ENCODE measurements at regions not wholly inside any gene's neighbourhood (a gene's known extent, or its start where the extent isn't known, plus 50 kb on each side); places are given as distances from the start of the nearest gene placed in this dataset.
"Not testable (repeated sequence)": the region's sequence is repeated elsewhere in the genome, so short reads cannot be mapped to it uniquely, and the experiment has no call there.

GRCh38 chr16:59113004-59113670 lies 379.0 kb upstream of the GOT2 start:
- DNase-seq (ENCODE audit: extremely low read depth, insufficient read length) = no peak
- no peak for TF ChIP-seq CTCF (IDR thresholded peaks at IDR 0.05; ENCODE audit: insufficient read depth, low read length, poor library complexity, severe bottlenecking)
- no peaks in the 10 kb centered on the region for H3K36me3 ChIP-seq (ENCODE audit: control insufficient read depth, insufficient read depth, low read length)
- H3K27me3 ChIP-seq (replicated peaks; ENCODE audit: control insufficient read depth, insufficient read depth, low read length) = no peaks in the 10 kb centered on the region
- no peak overlapping the region for H3K4me3 ChIP-seq (replicated peaks; ENCODE audit: low read depth, low read length)

DNA sequence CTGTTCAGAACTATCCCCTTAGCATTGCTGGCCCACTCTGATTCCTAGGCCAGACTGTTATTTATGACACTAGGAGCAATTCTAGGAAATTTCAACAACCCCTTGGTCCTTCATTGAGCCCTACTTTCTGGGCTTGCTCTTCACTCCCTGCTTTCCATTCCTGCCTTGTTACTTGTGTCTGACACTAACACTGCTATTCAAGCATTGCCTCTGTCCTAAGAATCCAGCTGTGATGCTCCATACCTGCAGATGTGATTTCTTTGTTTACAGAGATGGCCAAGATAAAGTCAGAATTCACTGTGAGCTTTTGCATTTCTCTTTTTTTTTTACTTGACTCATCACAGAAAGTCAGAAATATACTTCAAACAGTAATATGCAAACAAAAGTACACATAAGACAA lies 377.2 kb upstream of the GOT2 start:
- no peaks in the 10 kb centered on the region for H3K36me3 ChIP-seq (ENCODE audit: control insufficient read depth, insufficient read depth, low read length)
- no peak for DNase-seq (ENCODE audit: extremely low read depth, insufficient read length)
- H3K27me3 ChIP-seq (replicated peaks; ENCODE audit: control insufficient read depth, insufficient read depth, low read length) = no peaks in the 10 kb centered on the region
- TF ChIP-seq CTCF (IDR thresholded peaks at IDR 0.05; ENCODE audit: insufficient read depth, low read length, poor library complexity, severe bottlenecking) = no peak
- H3K4me3 ChIP-seq (replicated peaks; ENCODE audit: low read depth, low read length) = no peak overlapping the region

GRCh38 chr16:59108374-59108773 lies 374.3 kb upstream of the GOT2 start:
- DNase-seq (ENCODE audit: extremely low read depth, insufficient read length) = no peak
- no peaks in the 10 kb centered on the region for H3K36me3 ChIP-seq (ENCODE audit: control insufficient read depth, insufficient read depth, low read length)
- no peak for TF ChIP-seq CTCF (IDR thresholded peaks at IDR 0.05; ENCODE audit: insufficient read depth, low read length, poor library complexity, severe bottlenecking)
- H3K27me3 ChIP-seq (replicated peaks; ENCODE audit: control insufficient read depth, insufficient read depth, low read length) = no peaks in the 10 kb centered on the region
- no peak overlapping the region for H3K4me3 ChIP-seq (replicated peaks; ENCODE audit: low read depth, low read length)

- not testable (repeated sequence) for H3K27me3 ChIP-seq (replicated peaks; ENCODE audit: control insufficient read depth, insufficient read depth, low read length); H3K36me3 ChIP-seq (ENCODE audit: control insufficient read depth, insufficient read depth, low read length); DNase-seq (ENCODE audit: extremely low read depth, insufficient read length); H3K4me3 ChIP-seq (replicated peaks; ENCODE audit: low read depth, low read length)
These were observed 362.6 kb upstream of the GOT2 start for GRCh38 chr16:59096682-59097081.

DNA sequence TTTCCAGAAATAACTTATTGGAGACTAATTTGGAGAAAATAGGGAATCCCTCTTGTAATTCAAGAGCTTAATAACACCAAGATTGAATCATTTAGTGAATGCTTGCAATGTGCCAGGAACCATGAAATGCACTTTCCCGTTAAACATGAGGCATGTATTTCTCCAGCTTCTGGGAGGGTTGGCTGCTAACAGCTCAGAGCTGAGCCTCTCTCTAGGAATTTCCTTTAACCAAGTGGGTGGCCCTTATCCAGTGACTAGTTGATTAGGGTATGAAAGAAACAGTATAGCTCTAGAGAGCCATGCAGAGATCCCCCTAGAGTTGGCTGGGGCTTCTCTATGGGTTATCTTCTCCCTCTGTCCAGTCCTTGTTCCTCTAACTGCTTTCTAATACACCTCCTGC lies 356.4 kb upstream of the GOT2 start:
- Histone ChIP-seq H3K4me3 (replicated peaks; ENCODE audit: low read depth, low read length) (no peak overlapping the region), H3K27me3 (replicated peaks; ENCODE audit: control insufficient read depth, insufficient read depth, low read length) (no peaks in the 10 kb centered on the region), H3K36me3 (ENCODE audit: control insufficient read depth, insufficient read depth, low read length) (no peaks in the 10 kb centered on the region)
- no peak for TF ChIP-seq CTCF (IDR thresholded peaks at IDR 0.05; ENCODE audit: insufficient read depth, low read length, poor library complexity, severe bottlenecking)
- no peak for DNase-seq (ENCODE audit: extremely low read depth, insufficient read length)

- Histone ChIP-seq H3K4me3 (replicated peaks; ENCODE audit: low read depth, low read length) (no peak overlapping the region), H3K36me3 (ENCODE audit: control insufficient read depth, insufficient read depth, low read length) (no peaks in the 10 kb centered on the region), H3K27me3 (replicated peaks; ENCODE audit: control insufficient read depth, insufficient read depth, low read length) (no peaks in the 10 kb centered on the region)
- no peak for TF ChIP-seq CTCF (IDR thresholded peaks at IDR 0.05; ENCODE audit: insufficient read depth, low read length, poor library complexity, severe bottlenecking)
- DNase-seq (ENCODE audit: extremely low read depth, insufficient read length) = no peak
These were observed 354.3 kb upstream of the GOT2 start for GRCh38 chr16:59088431-59088830.

Measured in GM06990 (cell line).